HG03025 (cell line): ENCODE measurements at regions not wholly inside any gene's neighbourhood (a gene's known extent, or its start where the extent isn't known, plus 50 kb on each side); places are given as distances from the start of the nearest gene placed in this dataset.
A peak's percentile ranks its signal among the peaks of the same experiment; 100 is the strongest.
"Not testable (repeated sequence)": the region's sequence is repeated elsewhere in the genome, so short reads cannot be mapped to it uniquely, and the experiment has no call there.

Experiments used
- ATAC-seq: cut with Tn5 transposase; IDR thresholded peaks from one replicate; pipeline ENCODE4 v1.9.1; 2021; ENCODE audit warnings: mild to moderate bottlenecking, moderate library complexity; ENCODE audit not compliant: unreplicated experiment, low FRiP score

- no peak for ATAC-seq
Observed at GRCh38 chr4:93888308-93888707, 59.8 kb downstream of the ATOH1 start.

- no peak for ATAC-seq
Observed at GRCh38 chr4:93888768-93889167, 60.2 kb downstream of the ATOH1 start.

- ATAC-seq = no peak
Observed at GRCh38 chr4:93891244-93891643, 62.7 kb downstream of the ATOH1 start.

DNA sequence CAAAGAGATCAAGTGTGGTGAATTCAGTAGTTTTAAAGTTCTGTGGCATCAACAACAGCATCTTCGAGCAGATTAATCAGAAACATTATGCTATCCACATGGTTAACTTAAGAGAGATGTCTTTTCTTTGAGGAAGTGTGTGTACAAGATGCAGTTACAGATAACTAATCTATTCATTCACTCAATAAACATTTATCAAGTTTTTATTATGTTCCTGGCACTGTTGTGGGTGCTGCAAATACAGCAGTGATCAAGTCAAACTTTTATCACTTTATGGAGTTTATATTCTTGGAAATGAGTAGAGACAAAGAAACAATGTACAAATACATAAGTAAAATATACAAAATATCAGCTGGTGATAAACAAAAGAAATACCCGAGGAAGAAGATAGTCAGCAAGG, 66.4 kb downstream of the ATOH1 start:
- ATAC-seq = no peak

- ATAC-seq = no peak
Observed at GRCh38 chr4:93896516-93896915, 68.0 kb downstream of the ATOH1 start.

- no peak for ATAC-seq
Observed at GRCh38 chr4:93897559-93897958, 69.0 kb downstream of the ATOH1 start.

- ATAC-seq = no peak
Observed at GRCh38 chr4:93908778-93909177, 80.2 kb downstream of the ATOH1 start.

GRCh38 chr4:93911671-93912070, 83.1 kb downstream of the ATOH1 start:
- no peak for ATAC-seq

DNA sequence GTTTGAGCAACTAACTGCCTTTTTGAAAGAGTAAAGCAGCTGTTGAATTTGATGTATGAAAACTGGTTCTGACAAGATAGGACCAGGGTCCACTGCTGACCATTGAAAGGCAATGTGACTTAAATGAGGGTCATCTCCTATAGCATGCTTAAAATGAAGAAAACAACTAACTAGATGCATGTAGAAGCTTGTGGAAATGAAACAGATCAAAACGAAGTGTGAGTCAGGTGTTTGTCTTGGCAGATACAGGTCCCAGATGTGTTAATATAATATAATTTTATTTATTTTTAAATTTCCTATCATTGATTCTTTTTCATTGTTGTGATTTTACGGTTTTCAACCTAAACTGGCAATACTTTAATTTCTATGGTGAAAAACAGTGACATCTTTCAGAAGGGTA, 83.6 kb downstream of the ATOH1 start:
- no peak for ATAC-seq

DNA sequence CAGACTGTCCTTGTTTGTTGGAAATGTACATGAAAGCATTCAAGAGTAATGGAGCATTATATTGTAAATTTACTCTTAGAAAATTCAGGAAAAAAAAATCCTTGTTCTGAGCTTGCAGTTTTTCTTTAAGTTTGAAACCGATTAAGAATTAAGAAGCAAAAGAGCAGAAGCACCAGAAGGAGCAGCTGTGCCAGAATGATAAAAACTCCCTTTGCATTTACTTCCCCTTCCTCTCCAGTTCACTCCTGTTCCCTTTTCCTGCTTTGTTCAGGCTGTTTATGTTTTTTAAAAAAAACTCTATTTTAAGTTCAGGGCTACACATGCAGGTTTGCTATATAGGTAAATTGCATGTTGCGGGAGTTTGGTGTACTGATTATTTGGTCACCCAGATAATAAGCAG, 90.3 kb downstream of the ATOH1 start:
- ATAC-seq = no peak

GRCh38 chr4:93923570-93923969, 95.0 kb downstream of the ATOH1 start:
- ATAC-seq = not testable (repeated sequence)

DNA sequence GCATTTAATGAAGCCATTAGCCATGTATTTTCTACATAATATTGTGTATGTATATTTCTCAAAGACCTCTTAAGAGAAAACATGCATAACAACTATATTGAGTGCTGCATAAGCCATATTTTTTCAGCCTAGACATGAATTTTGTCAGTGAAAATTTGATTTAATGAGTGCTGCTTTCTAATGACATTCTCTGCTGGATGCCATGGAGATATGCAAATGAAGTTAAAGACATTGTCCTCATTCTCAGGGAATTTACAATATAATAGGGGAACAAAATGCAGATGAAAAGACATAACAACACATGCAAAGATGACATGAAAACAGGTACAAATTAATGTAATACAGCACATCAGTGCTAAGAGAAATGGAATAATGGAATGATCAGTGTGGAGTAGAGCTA, 118.7 kb downstream of the ATOH1 start:
- ATAC-seq = no peak

DNA sequence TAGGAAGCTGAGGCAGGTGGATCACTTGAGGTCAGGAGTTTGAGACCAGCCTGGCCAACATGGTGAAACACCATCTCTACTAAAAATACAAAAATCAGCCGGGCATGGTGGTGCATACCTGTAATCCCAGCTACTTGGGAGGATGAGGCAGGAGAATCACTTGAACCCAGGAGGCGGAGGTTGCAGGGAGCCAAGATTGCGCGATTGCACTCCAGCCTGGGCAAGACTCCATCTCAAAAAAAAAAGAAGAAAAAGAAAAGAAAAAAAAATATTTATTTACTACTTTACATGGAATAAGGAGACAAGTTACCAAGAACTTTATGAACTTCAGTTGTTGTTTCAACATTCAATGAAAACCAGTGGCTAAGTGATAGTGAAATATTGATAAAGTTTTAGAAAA, 121.7 kb downstream of the ATOH1 start:
- not testable (repeated sequence) for ATAC-seq

- no peak for ATAC-seq
Observed at GRCh38 chr4:93957186-93957585, 128.6 kb downstream of the ATOH1 start.

- ATAC-seq = no peak
Observed at GRCh38 chr4:93960450-93960849, 131.9 kb downstream of the ATOH1 start.

DNA sequence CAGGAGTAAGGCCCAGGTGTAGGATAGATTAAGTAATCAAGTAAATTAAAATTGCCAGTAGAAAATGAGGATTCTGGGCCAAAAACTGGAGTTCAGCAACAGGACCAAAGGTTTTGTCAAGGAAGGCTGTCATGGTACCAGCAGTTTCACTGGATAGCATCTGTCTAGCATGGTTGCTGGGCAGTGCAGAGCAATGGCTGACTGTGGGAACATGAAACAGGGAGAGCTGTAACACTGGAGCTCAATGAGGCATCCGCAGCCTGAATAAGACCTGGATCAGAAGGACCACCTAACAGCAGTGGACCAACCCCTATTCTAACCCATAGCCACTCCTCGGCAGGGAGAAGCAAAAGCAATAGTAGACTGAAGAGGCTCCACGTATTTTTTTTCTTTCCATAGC, 132.4 kb downstream of the ATOH1 start:
- ATAC-seq = no peak

DNA sequence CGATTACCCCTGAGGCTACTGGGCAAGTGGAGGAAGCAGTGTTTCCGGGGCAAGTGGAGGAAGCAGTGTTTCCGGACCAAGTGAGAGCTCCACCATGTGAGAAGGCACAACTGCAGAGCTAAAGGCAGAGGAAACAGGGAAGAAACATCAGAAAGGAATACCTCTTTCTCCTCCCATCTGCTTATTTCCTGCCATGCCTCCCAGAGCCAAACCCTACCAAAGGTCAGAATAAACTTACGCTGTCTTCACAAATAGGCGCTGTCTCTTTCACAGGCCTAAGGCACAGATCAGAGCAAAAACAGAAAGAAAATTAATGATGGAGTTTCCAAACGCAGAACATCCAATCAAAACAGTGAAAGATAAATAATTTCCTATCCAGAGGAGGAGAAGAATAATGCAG, 153.0 kb downstream of the ATOH1 start:
- ATAC-seq = no peak

DNA sequence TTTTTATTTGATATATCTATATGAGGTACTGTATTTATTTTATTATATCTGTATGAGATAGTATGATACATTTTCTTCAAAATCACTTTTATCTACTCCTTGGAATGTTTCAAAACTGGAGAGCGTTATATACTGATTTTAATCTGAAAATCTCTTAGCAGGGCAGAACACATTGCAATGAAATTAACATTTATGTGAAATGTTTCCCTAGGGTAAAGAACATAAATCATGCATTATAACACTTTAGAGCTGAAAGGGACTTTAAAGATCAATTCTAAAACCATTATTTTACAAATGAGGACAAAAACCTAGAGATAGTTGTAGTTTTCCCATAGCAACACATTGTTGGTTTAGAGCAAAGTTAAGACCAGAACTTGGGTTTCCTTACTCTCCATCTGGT, 153.7 kb downstream of the ATOH1 start:
- ATAC-seq = no peak

GRCh38 chr4:93983140-93983539, 154.6 kb downstream of the ATOH1 start:
- ATAC-seq = peak; percentile 99

DNA sequence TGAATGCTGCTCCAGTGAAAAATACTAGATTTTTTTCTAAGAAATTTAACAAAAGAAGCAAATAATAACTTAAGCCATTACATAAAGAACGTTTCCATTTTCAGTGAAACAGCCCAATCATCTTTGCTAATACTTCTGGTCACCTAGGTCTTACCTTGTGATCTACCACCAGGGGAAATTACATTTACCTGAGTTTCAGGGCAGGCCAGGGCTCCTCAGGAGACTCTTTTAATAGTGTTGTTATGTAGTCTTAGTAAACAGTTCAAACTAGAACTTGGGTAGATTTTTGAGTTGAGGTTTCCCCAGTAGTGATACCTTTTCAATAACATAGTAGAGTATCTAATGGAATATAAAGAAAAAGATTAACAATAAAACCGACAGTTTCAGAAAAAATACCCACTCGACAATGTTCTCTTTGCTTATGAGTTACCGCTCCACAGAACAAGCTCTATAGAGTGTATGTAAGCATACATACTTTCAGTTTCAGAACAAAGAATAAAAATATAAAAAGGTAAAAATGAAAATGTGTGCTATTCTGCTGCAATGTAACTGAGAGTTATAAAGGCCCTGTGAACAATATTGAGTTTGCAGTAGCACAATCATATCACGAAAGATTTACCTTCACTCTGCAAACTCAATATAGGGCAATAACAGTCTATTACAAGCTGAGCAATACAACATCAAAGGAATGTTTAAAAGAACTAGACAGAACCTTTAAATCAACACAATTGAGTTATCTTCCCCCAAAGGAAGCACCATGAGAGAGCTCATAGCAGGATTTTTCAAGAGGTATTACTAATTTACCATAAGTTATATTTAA, 165.8 kb downstream of the ATOH1 start:
- ATAC-seq = no peak

DNA sequence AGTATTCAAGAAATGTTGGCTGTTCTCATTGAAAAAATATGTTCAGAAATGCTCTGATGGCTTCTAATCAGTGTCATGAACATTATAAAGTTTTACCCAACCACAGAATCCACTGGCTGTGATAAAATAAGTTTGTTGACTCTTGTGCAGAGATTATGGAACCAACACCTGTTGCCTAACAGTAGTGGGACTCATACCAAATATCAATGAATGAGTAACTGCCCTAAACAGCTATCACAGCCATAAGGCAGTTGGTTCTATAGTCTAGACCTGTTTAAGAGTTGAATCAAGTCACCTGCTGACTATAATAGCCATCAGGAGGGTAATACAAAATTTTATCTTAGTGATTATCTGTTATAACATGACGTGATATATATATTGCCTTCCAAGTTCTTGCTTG, 168.3 kb downstream of the ATOH1 start:
- ATAC-seq = no peak

- ATAC-seq = no peak
Observed at GRCh38 chr4:94000559-94000958, 172.0 kb downstream of the ATOH1 start.

DNA sequence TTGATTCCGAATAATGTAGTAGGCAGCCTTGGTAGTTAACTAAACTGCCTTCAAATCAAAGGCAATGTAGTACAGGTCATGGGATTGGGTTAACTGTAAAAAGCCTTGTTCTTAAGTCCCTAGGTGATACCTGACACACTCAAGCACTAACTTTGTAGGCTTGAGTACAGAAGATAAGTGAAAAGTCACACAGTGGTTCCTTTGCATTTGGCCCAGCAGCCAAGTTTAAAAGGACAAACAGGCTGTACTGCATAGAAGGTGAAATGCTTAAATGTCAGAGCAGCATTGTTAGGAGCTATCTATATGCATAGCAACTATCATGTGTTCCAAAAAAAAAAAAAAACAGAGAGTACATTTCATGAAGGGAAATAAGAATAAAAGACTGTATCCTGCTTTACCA, 178.4 kb downstream of the ATOH1 start:
- no peak for ATAC-seq
